GM12873 (cell line): ENCODE measurements at regions not wholly inside any gene's neighbourhood (a gene's known extent, or its start where the extent isn't known, plus 50 kb on each side); places are given as distances from the start of the nearest gene placed in this dataset.

ENCODE experiments used
- CTCF ChIP-seq: IDR thresholded peaks from 2 replicates; pipeline ENCODE4 v1.5.1; 2012; ENCODE audit warnings: low read depth, mild to moderate bottlenecking, moderate library complexity, low read length, control low read depth; ENCODE audit not compliant: insufficient read depth; ENCODE audit errors: missing control alignments

GRCh38 chr5:82537687-82538306 is 259.6 kb upstream of the RPS23 start:
- TF ChIP-seq CTCF, result no peak

- TF ChIP-seq CTCF, result no peak
Observed at GRCh38 chr5:82534986-82535385, 256.8 kb upstream of the RPS23 start.

- no peak for TF ChIP-seq CTCF
Observed at GRCh38 chr5:82526540-82526939, 248.4 kb upstream of the RPS23 start.

GRCh38 chr5:82525626-82526025 is 247.5 kb upstream of the RPS23 start:
- TF ChIP-seq CTCF, result no peak

GRCh38 chr5:82523633-82524032 is 245.5 kb upstream of the RPS23 start:
- TF ChIP-seq CTCF, result no peak

GRCh38 chr5:82522897-82523296 is 244.7 kb upstream of the RPS23 start:
- TF ChIP-seq CTCF, result no peak

GRCh38 chr5:82521431-82522051 is 243.4 kb upstream of the RPS23 start:
- TF ChIP-seq CTCF, result no peak
